ENCODE measurements at regions not wholly inside any gene's neighbourhood (a gene's known extent, or its start where the extent isn't known, plus 50 kb on each side); places are given as distances from the start of the nearest gene placed in this dataset.

DNA sequence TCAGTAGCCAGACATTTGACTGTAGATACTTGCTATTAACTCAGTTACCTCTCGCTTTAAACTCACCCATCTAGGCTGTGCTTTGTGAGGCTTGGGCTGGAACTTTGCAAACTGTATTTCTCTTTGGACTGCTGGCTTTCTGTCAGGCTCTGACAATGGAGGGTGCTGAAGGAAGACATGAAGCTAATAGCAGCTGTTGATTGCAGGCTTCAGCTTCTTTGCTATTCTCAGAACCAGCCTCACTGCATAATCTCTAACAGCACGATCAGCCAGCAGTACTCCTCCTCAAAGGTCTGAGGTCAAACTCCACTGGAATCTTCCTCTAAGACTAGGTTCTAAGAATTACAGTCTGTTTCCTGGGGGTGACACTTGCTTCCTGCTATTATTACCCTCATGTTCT, 295.6 kb downstream of the ZBBX start:
- H3K27ac Mint-ChIP-seq = no peak overlapping the region
- TF ChIP-seq, protein P1, sequence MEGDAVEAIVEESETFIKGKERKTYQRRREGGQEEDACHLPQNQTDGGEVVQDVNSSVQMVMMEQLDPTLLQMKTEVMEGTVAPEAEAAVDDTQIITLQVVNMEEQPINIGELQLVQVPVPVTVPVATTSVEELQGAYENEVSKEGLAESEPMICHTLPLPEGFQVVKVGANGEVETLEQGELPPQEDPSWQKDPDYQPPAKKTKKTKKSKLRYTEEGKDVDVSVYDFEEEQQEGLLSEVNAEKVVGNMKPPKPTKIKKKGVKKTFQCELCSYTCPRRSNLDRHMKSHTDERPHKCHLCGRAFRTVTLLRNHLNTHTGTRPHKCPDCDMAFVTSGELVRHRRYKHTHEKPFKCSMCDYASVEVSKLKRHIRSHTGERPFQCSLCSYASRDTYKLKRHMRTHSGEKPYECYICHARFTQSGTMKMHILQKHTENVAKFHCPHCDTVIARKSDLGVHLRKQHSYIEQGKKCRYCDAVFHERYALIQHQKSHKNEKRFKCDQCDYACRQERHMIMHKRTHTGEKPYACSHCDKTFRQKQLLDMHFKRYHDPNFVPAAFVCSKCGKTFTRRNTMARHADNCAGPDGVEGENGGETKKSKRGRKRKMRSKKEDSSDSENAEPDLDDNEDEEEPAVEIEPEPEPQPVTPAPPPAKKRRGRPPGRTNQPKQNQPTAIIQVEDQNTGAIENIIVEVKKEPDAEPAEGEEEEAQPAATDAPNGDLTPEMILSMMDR (IDR thresholded peaks at IDR 0.05; ENCODE audit: unreplicated experiment) = no peak
- peaks cover 8% of the 10 kb centered on the region for H3K27me3 Mint-ChIP-seq (ENCODE audit: low read depth)
- H3K4me1 Mint-ChIP-seq = no peaks in the 10 kb centered on the region
- DNase-seq (ENCODE audit: low spot score in 2 of 2, unreplicated experiment in 2 of 2) = no peak
- H3K4me3 Mint-ChIP-seq = no peak overlapping the region
- no peaks in the 10 kb centered on the region for H3K9me3 Mint-ChIP-seq
- H3K36me3 Mint-ChIP-seq = no peaks in the 10 kb centered on the region

- no peak for DNase-seq (ENCODE audit: low spot score in 2 of 2, unreplicated experiment in 2 of 2)
These were observed 302.0 kb downstream of the ZBBX start for GRCh38 chr3:167078070-167078622.

DNA sequence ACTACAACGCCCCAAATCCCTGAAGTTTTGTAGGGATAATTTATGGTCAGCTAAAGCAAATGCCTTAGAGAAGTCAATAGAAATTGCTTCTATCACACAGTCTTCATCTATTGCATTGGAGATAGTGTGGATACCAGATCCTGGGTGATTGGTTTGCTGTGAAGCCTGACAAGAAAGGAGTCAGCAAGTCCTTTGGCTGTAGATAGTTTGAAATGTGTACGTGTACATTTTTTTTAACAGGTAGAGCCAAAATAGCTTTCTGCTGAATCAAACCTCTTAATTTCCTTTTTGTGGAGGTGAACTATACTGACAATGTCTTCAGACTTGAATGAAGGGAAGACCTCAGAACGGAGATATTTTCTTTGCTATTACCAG, 312.3 kb downstream of the ZBBX start:
- no peak for DNase-seq (ENCODE audit: low spot score in 2 of 2, unreplicated experiment in 2 of 2)
- Mint-ChIP-seq H3K4me1 (peaks cover 19% of the 10 kb centered on the region), H3K4me3 (no peak overlapping the region), H3K27me3 (ENCODE audit: low read depth) (peaks cover 27% of the 10 kb centered on the region), H3K27ac (no peak overlapping the region), H3K9me3 (no peaks in the 10 kb centered on the region), H3K36me3 (no peaks in the 10 kb centered on the region)
- TF ChIP-seq, protein P1 (IDR thresholded peaks at IDR 0.05; ENCODE audit: unreplicated experiment) = no peak

More at GRCh38 chr3:167078070-167078622, 302.0 kb downstream of the ZBBX start:
- no peaks in the 10 kb centered on the region for H3K9me3 Mint-ChIP-seq
- H3K4me1 Mint-ChIP-seq = no peaks in the 10 kb centered on the region
- TF ChIP-seq, protein P1 (IDR thresholded peaks at IDR 0.05; ENCODE audit: unreplicated experiment) = no peak
- no peaks in the 10 kb centered on the region for H3K36me3 Mint-ChIP-seq
- no peaks in the 10 kb centered on the region for H3K27me3 Mint-ChIP-seq (ENCODE audit: low read depth)
- H3K27ac Mint-ChIP-seq = no peak overlapping the region
- H3K4me3 Mint-ChIP-seq = no peak overlapping the region

GRCh38 chr3:167066977-167067786, 312.9 kb downstream of the ZBBX start:
- Mint-ChIP-seq H3K9me3 (no peaks in the 10 kb centered on the region), H3K27ac (no peak overlapping the region), H3K4me1 (peaks cover 16% of the 10 kb centered on the region), H3K4me3 (no peak overlapping the region), H3K36me3 (no peaks in the 10 kb centered on the region), H3K27me3 (ENCODE audit: low read depth) (peaks cover 27% of the 10 kb centered on the region)
- TF ChIP-seq, protein P1 (IDR thresholded peaks at IDR 0.05; ENCODE audit: unreplicated experiment) = no peak
- no peak for DNase-seq (ENCODE audit: low spot score in 2 of 2, unreplicated experiment in 2 of 2)

GRCh38 chr3:167057581-167057980, 322.5 kb downstream of the ZBBX start:
- Mint-ChIP-seq H3K4me3 (no peak overlapping the region), H3K4me1 (peaks cover 9% of the 10 kb centered on the region)

More at GRCh38 chr3:167057581-167057980, 322.5 kb downstream of the ZBBX start:
- DNase-seq (ENCODE audit: low spot score in 2 of 2, unreplicated experiment in 2 of 2) = no peak
- Mint-ChIP-seq H3K27ac (no peak overlapping the region), H3K27me3 (ENCODE audit: low read depth) (peaks cover 9% of the 10 kb centered on the region), H3K36me3 (no peaks in the 10 kb centered on the region), H3K9me3 (peaks cover 11% of the 10 kb centered on the region)
- TF ChIP-seq, protein P1 (IDR thresholded peaks at IDR 0.05; ENCODE audit: unreplicated experiment) = no peak
